GM23338 (cell line): ENCODE measurements at regions not wholly inside any gene's neighbourhood (a gene's known extent, or its start where the extent isn't known, plus 50 kb on each side); places are given as distances from the start of the nearest gene placed in this dataset.

Experiments used
- ATAC-seq: fragments of 200-7000 bp; cut with Tn5 transposase; 3 replicates; pipeline ENCODE4 v1.9.1; 2020
- DNase-seq: peaks from one replicate; pipeline ENCODE4 v3.0.0-alpha.2; 2015; ENCODE audit warnings: low spot score
- H2AFZ ChIP-seq: fragments of 200-600 bp; sonication (generic); 2 replicates; pipeline ENCODE4 v1.8.0; 2016; ENCODE audit warnings: antibody characterized with exemption, mild to moderate bottlenecking, moderate library complexity
- H3F3A ChIP-seq: fragments of 200-600 bp; sonication (generic); replicated peaks from 2 replicates; pipeline ENCODE4 v1.8.0; 2017; ENCODE audit warnings: antibody characterized with exemption, mixed run types, low read depth
- H3K27ac ChIP-seq: fragments of 200-600 bp; sonication (generic); 2 replicates; pipeline ENCODE4 v1.6.1; 2016; ENCODE audit warnings: low read depth
- H3K27me3 ChIP-seq: fragments of 200-600 bp; sonication (generic); 2 replicates; pipeline ENCODE4 v1.8.0; 2016; ENCODE audit warnings: mild to moderate bottlenecking, mixed run types, moderate library complexity; ENCODE audit not compliant: insufficient read depth
- H3K36me3 ChIP-seq: fragments of 200-600 bp; sonication (generic); 2 replicates; pipeline ENCODE4 v1.8.0; 2016; ENCODE audit warnings: mild to moderate bottlenecking; ENCODE audit not compliant: insufficient read depth
- H3K4me1 ChIP-seq: fragments of 200-600 bp; sonication (generic); 2 replicates; pipeline ENCODE4 v1.8.0; 2016; ENCODE audit warnings: mild to moderate bottlenecking, moderate library complexity; ENCODE audit not compliant: insufficient read depth
- H3K4me2 ChIP-seq: fragments of 200-600 bp; sonication (generic); 2 replicates; pipeline ENCODE4 v1.7.1; 2017; ENCODE audit warnings: mixed run types
- H3K4me3 ChIP-seq: fragments of 200-600 bp; sonication (generic); 2 replicates; pipeline ENCODE4 v1.6.1; 2016; ENCODE audit warnings: mixed run types
- H3K79me2 ChIP-seq: fragments of 200-600 bp; sonication (generic); replicated peaks from 2 replicates; pipeline ENCODE4 v1.8.0; 2017; ENCODE audit warnings: mild to moderate bottlenecking; ENCODE audit not compliant: insufficient read depth
- H3K9me2 ChIP-seq: fragments of 200-600 bp; sonication (generic); 2 replicates; pipeline ENCODE4 v1.8.0; 2017; ENCODE audit not compliant: insufficient read depth
- H4K20me1 ChIP-seq: fragments of 200-600 bp; sonication (generic); replicated peaks from 2 replicates; pipeline ENCODE4 v1.8.0; 2017; ENCODE audit warnings: mild to moderate bottlenecking; ENCODE audit not compliant: insufficient read depth
- H3K27ac Mint-ChIP-seq: 2 replicates; pipeline ENCODE4 v1.8.0; 2020; ENCODE audit warnings: inconsistent platforms, mild to moderate bottlenecking, moderate library complexity, mixed read lengths
- H3K27me3 Mint-ChIP-seq: 3 replicates; pipeline ENCODE4 v1.8.0; 2022; ENCODE audit warnings: low read depth, mild to moderate bottlenecking, moderate library complexity, mixed read lengths, inconsistent platforms; ENCODE audit not compliant: insufficient read depth, poor library complexity
- H3K36me3 Mint-ChIP-seq: 3 replicates; pipeline ENCODE4 v1.8.0; 2021; ENCODE audit warnings: low read depth, mild to moderate bottlenecking, inconsistent platforms, moderate library complexity, mixed read lengths
- H3K4me1 Mint-ChIP-seq: 3 replicates; pipeline ENCODE4 v1.8.0; 2020; ENCODE audit warnings: mild to moderate bottlenecking, inconsistent platforms, mixed read lengths
- H3K4me3 Mint-ChIP-seq: 3 replicates; pipeline ENCODE4 v1.8.0; 2021; ENCODE audit warnings: moderate library complexity, mild to moderate bottlenecking, inconsistent platforms, mixed read lengths
- H3K9me3 Mint-ChIP-seq: 3 replicates; pipeline ENCODE4 v1.8.0; 2020; ENCODE audit warnings: moderate library complexity, mild to moderate bottlenecking, inconsistent platforms, mixed read lengths
- EZH2phosphoT487 ChIP-seq: fragments of 200-600 bp; sonication (generic); IDR thresholded peaks from one replicate; pipeline ENCODE4 v1.8.1; 2018; ENCODE audit warnings: antibody characterized with exemption; ENCODE audit not compliant: unreplicated experiment
- NANOG ChIP-seq: IDR thresholded peaks from 2 replicates; pipeline ENCODE4 v1.6.1; 2016; ENCODE audit warnings: antibody characterized with exemption, borderline replicate concordance
- POLR2AphosphoS5 ChIP-seq: IDR thresholded peaks from 2 replicates; pipeline ENCODE4 v1.6.1; 2016; ENCODE audit warnings: antibody characterized with exemption, low read depth
- REST ChIP-seq: IDR thresholded peaks from one replicate; pipeline ENCODE4 v1.6.1; 2018; ENCODE audit warnings: antibody characterized with exemption; ENCODE audit not compliant: unreplicated experiment
- STAT1 ChIP-seq: IDR thresholded peaks from one replicate; pipeline ENCODE4 v1.6.1; 2016; ENCODE audit warnings: antibody characterized with exemption; ENCODE audit not compliant: unreplicated experiment
- ZNF114 ChIP-seq: fragments of 250-450 bp; sonication (Bioruptor Pico); IDR thresholded peaks from 2 replicates; pipeline ENCODE4 v1.5.0; 2020; ENCODE audit warnings: mild to moderate bottlenecking, moderate library complexity
- TF ChIP-seq, protein P1 (sequence below): IDR thresholded peaks from 2 replicates; pipeline ENCODE4 v1.6.1; 2016; ENCODE audit warnings: antibody characterized with exemption
- TF ChIP-seq, protein P2 (sequence below), 2 experiments: fragments of 200-600 bp in 1 of 2; sonication (generic) in 1 of 2; conservative IDR thresholded peaks; 2 replicates each; pipeline versions ENCODE4 v1.5.1 to v1.6.1; 2016 to 2017; ENCODE audit warnings: antibody characterized with exemption in 2 of 2, low read depth in 2 of 2, mild to moderate bottlenecking in 2 of 2, moderate library complexity in 1 of 2

GRCh38 chrX:150238632-150239382 is 124.3 kb upstream of the MAMLD1 start:
- H3K36me3 ChIP-seq: no peaks in the 10 kb centered on the region
- no peak overlapping the region for H3K4me3 ChIP-seq
- no peaks in the 10 kb centered on the region for H3K27me3 ChIP-seq
- DNase-seq (peak; percentile 1), ATAC-seq (peak; percentile 36; the same call in 1 of the 3 replicates)
- Mint-ChIP-seq H3K36me3 (no peaks in the 10 kb centered on the region), H3K4me1 (no peaks in the 10 kb centered on the region), H3K27me3 (peaks cover 3% of the 10 kb centered on the region), H3K9me3 (no peaks in the 10 kb centered on the region), H3K27ac (no peak overlapping the region), H3K4me3 (no peak overlapping the region)
- TF ChIP-seq POLR2AphosphoS5 (no peak), NANOG (no peak), STAT1 (no peak), EZH2phosphoT487 (no peak), ZNF114 (CRISPR knock-in tag) (no peak), REST (no peak)
- TF ChIP-seq, protein P1, sequence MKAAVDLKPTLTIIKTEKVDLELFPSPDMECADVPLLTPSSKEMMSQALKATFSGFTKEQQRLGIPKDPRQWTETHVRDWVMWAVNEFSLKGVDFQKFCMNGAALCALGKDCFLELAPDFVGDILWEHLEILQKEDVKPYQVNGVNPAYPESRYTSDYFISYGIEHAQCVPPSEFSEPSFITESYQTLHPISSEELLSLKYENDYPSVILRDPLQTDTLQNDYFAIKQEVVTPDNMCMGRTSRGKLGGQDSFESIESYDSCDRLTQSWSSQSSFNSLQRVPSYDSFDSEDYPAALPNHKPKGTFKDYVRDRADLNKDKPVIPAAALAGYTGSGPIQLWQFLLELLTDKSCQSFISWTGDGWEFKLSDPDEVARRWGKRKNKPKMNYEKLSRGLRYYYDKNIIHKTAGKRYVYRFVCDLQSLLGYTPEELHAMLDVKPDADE: no peak
- TF ChIP-seq, protein P2, sequence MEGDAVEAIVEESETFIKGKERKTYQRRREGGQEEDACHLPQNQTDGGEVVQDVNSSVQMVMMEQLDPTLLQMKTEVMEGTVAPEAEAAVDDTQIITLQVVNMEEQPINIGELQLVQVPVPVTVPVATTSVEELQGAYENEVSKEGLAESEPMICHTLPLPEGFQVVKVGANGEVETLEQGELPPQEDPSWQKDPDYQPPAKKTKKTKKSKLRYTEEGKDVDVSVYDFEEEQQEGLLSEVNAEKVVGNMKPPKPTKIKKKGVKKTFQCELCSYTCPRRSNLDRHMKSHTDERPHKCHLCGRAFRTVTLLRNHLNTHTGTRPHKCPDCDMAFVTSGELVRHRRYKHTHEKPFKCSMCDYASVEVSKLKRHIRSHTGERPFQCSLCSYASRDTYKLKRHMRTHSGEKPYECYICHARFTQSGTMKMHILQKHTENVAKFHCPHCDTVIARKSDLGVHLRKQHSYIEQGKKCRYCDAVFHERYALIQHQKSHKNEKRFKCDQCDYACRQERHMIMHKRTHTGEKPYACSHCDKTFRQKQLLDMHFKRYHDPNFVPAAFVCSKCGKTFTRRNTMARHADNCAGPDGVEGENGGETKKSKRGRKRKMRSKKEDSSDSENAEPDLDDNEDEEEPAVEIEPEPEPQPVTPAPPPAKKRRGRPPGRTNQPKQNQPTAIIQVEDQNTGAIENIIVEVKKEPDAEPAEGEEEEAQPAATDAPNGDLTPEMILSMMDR (conservative IDR thresholded peaks at IDR 0.05; ENCODE audit: low read depth in 2 of 2): no peak
- no peak overlapping the region for H2AFZ ChIP-seq
- no peaks in the 10 kb centered on the region for H3F3A ChIP-seq
- no peaks in the 10 kb centered on the region for H3K9me2 ChIP-seq
- H3K4me1 ChIP-seq: no peaks in the 10 kb centered on the region
- no peak overlapping the region for H3K4me2 ChIP-seq
- H4K20me1 ChIP-seq: no peaks in the 10 kb centered on the region
- no peaks in the 10 kb centered on the region for H3K79me2 ChIP-seq
- H3K27ac ChIP-seq: no peak overlapping the region
